Stomach (tissue), 4 donors: ENCODE measurements at regions not wholly inside any gene's neighbourhood (a gene's known extent, or its start where the extent isn't known, plus 50 kb on each side); places are given as distances from the start of the nearest gene placed in this dataset.

ENCODE experiments used
- CTCF ChIP-seq, 7 experiments: fragments of 450-650 bp in 4 of 7; fragments of 200-600 bp in 3 of 7; sonication (generic) in 3 of 7; IDR thresholded peaks; one replicate each; pipeline ENCODE4 v1.5.1; 2016 to 2019; ENCODE audit warnings: antibody characterized with exemption in 7 of 7, control low read depth in 2 of 7, mild to moderate bottlenecking in 1 of 7
- POLR2A ChIP-seq, 4 donors: fragments of 450-650 bp; IDR thresholded peaks; one replicate each; pipeline ENCODE4 v1.6.1; 2016; ENCODE audit warnings: antibody characterized with exemption in 4 of 4, control low read depth in 2 of 4, mild to moderate bottlenecking in 1 of 4, moderate library complexity in 1 of 4
- POLR2AphosphoS5 ChIP-seq, 3 donors: sonication (generic); formaldehyde crosslinking; IDR thresholded peaks; one replicate each; pipeline ENCODE4 v1.6.1; 2016; ENCODE audit warnings: antibody characterized with exemption in 3 of 3

DNA sequence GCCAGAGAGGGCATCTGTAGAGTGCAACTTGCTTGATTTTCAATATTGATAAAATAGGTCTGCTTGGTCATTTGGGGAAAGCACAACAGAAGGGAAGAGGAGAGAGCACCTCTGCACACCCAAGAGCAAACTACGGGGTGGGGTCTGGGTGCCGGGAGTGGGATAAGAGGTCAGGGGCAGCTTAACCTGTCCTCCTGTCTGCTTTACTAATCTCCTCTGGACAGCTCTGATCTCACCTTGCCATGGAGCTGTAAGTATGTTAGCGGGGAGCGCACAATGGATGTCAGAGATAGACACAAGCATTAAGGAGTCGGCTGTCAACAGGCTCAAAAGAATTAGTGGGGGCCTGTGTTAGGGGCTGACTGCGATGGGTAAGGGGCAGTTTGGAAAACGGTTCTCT lies 328.7 kb downstream of the CYRIA start:
- TF ChIP-seq CTCF (IDR thresholded peaks at IDR 0.05) (no peak), POLR2AphosphoS5 (IDR thresholded peaks at IDR 0.05) (no peak), POLR2A (IDR thresholded peaks at IDR 0.05) (no peak)
